B cell (primary cell): ENCODE measurements at regions not wholly inside any gene's neighbourhood (a gene's known extent, or its start where the extent isn't known, plus 50 kb on each side); places are given as distances from the start of the nearest gene placed in this dataset.

Source experiments
- ATAC-seq: fragments of 200-7000 bp; cut with Tn5 transposase; one replicate; pipeline ENCODE4 v1.10.0; 2021; ENCODE audit warnings: low read depth, mild to moderate bottlenecking, moderate number of reproducible peaks, moderate library complexity
- CTCF ChIA-PET: fragments of 350-600 bp; sonication (Branson Sonifier 250); formaldehyde crosslinking; loops from one replicate; lab custom pipeline; 2021; ENCODE audit warnings: antibody characterized with exemption, inconsistent platforms; lab: Charles Lee
- POLR2A ChIA-PET: fragments of 350-600 bp; sonication (Branson Sonifier 250); formaldehyde crosslinking; loops from one replicate; lab custom pipeline; 2021; ENCODE audit warnings: antibody characterized with exemption; lab: Charles Lee
- DNase-seq: peaks from one replicate; pipeline ENCODE4 v3.0.0; 2013
- H2AFZ ChIP-seq: 2 replicates; pipeline ENCODE4 v1.6.1; 2012; ENCODE audit warnings: mild to moderate bottlenecking, low read depth, low read length; ENCODE audit not compliant: insufficient read depth, poor library complexity, severe bottlenecking
- H3K27ac ChIP-seq, 2 donors: 1 replicate in 1 of 2; 2 replicates in 1 of 2; pipeline ENCODE4 v1.5.1; 2012 to 2013; ENCODE audit warnings: low read length in 2 of 2, mild to moderate bottlenecking in 2 of 2, moderate library complexity in 1 of 2
- H3K27me3 ChIP-seq, 4 experiments: fragments of 200-600 bp in 1 of 4; sonication (generic) in 1 of 4; replicated peaks in 1 of 4; 1 replicate in 2 of 4; 2 replicates in 2 of 4; pipeline versions ENCODE4 v1.6.1 to v1.7.0; 2013 to 2016; ENCODE audit warnings: low read length in 3 of 4, mild to moderate bottlenecking in 2 of 4, mixed read lengths in 1 of 4, moderate library complexity in 1 of 4; ENCODE audit not compliant: insufficient read depth in 4 of 4, control insufficient read depth in 3 of 4; ENCODE audit errors: control extremely low read depth in 1 of 4
- H3K36me3 ChIP-seq, 2 experiments: replicated peaks in 1 of 2; 1 replicate in 1 of 2; 2 replicates in 1 of 2; pipeline versions ENCODE4 v1.6.1 to v1.7.1; 2013; ENCODE audit warnings: low read length in 1 of 2; ENCODE audit not compliant: insufficient read depth in 2 of 2, control insufficient read depth in 1 of 2; ENCODE audit errors: control extremely low read depth in 1 of 2, extremely low read depth in 1 of 2
- H3K4me1 ChIP-seq, 2 donors: fragments of 200-600 bp in 1 of 2; sonication (generic) in 1 of 2; 1 replicate in 1 of 2; 2 replicates in 1 of 2; pipeline versions ENCODE4 v1.5.1 to v1.6.1; 2013 to 2017; ENCODE audit warnings: low read length in 2 of 2; ENCODE audit not compliant: control insufficient read depth in 2 of 2, insufficient read depth in 2 of 2
- H3K4me2 ChIP-seq: replicated peaks from 2 replicates; pipeline ENCODE3; 2012; ENCODE audit warnings: mild to moderate bottlenecking, low read depth, low read length; ENCODE audit not compliant: poor library complexity, severe bottlenecking
- H3K4me3 ChIP-seq, 5 experiments: fragments of 200-600 bp in 1 of 5; sonication (generic) in 1 of 5; 1 replicate in 3 of 5; 2 replicates in 2 of 5; pipeline versions ENCODE4 v1.5.1 to v1.7.0; 2011 to 2016; ENCODE audit warnings: low read length in 4 of 5, mild to moderate bottlenecking in 4 of 5, low read depth in 2 of 5, control low read depth in 1 of 5, moderate library complexity in 1 of 5; ENCODE audit not compliant: insufficient read depth in 1 of 5; ENCODE audit errors: control extremely low read depth in 1 of 5, extremely low read depth in 1 of 5
- H3K79me2 ChIP-seq: fragments of 200-600 bp; sonication (generic); one replicate; pipeline ENCODE4 v1.6.0; 2016; ENCODE audit warnings: low read length; ENCODE audit not compliant: control insufficient read depth, insufficient read depth
- H3K9ac ChIP-seq: fragments of 200-600 bp; sonication (generic); 2 replicates; pipeline ENCODE4 v1.6.1; 2017; ENCODE audit warnings: mild to moderate bottlenecking, low read length, moderate library complexity
- H3K9me3 ChIP-seq, 3 donors: one replicate each; pipeline versions ENCODE4 v1.6.1 to v1.7.1; 2013; ENCODE audit warnings: low read length in 2 of 3; ENCODE audit not compliant: control insufficient read depth in 2 of 3, insufficient read depth in 1 of 3; ENCODE audit errors: control extremely low read depth in 1 of 3
- H4K20me1 ChIP-seq: 2 replicates; pipeline ENCODE4 v1.6.0; 2012; ENCODE audit warnings: mild to moderate bottlenecking, low read length; ENCODE audit not compliant: insufficient read depth, control insufficient read depth, poor library complexity, severe bottlenecking
- H3K27ac Mint-ChIP-seq: one replicate; pipeline ENCODE4 v1.8.0; 2021; ENCODE audit warnings: mixed read lengths
- H3K27me3 Mint-ChIP-seq: one replicate; pipeline ENCODE4 v1.8.0; 2021; ENCODE audit warnings: mixed read lengths
- H3K4me1 Mint-ChIP-seq: one replicate; pipeline ENCODE4 v1.8.0; 2021; ENCODE audit warnings: mixed read lengths
- H3K4me3 Mint-ChIP-seq: one replicate; pipeline ENCODE4 v1.8.0; 2021; ENCODE audit warnings: mixed read lengths
- H3K9me3 Mint-ChIP-seq: one replicate; pipeline ENCODE4 v1.8.0; 2022; ENCODE audit warnings: mixed read lengths; ENCODE audit not compliant: insufficient read depth
- CTCF ChIP-seq: fragments of 200-600 bp; IDR thresholded peaks from one replicate; pipeline ENCODE4 v1.8.0; 2022; ENCODE audit warnings: antibody characterized with exemption, mild to moderate bottlenecking
- EZH2 ChIP-seq: IDR thresholded peaks from 2 replicates; pipeline ENCODE4 v1.6.1; 2012; ENCODE audit warnings: borderline replicate concordance, low read depth, mild to moderate bottlenecking, moderate library complexity, low read length; ENCODE audit not compliant: insufficient read depth, poor library complexity, severe bottlenecking
- WGBS: methylation state at CpG from one replicate; pipeline ENCODE4 v1.1.5; 2013; ENCODE audit warnings: missing lambda C conversion rate; ENCODE audit not compliant: insufficient coverage; 5-methylcytosine and 5-hydroxymethylcytosine counted together
- intact Hi-C: fragments of 100-400 bp; cut with micrococcal nuclease; formaldehyde crosslinking; loops from one replicate; pipeline ENCODE4 v1.10.0; 2022

- no peaks in the 10 kb centered on the region for H3K27me3 ChIP-seq
- ChIA-PET CTCF (no interaction called here), POLR2A (no interaction called here)
- ATAC-seq = no peak
- no peaks in the 10 kb centered on the region for H3K4me1 Mint-ChIP-seq
- no peak overlapping the region for H2AFZ ChIP-seq
- H3K9ac ChIP-seq = no peak overlapping the region
- no peak overlapping the region for H3K27ac Mint-ChIP-seq
- WGBS = no CpG with 5 or more reads among the region's 3 CpGs
- H3K4me3 Mint-ChIP-seq = no peak overlapping the region
- no peaks in the 10 kb centered on the region for H3K4me1 ChIP-seq
- H3K79me2 ChIP-seq = no peaks in the 10 kb centered on the region
- TF ChIP-seq CTCF (no peak), EZH2 (no peak)
- no peaks in the 10 kb centered on the region for H3K36me3 ChIP-seq
- no peaks in the 10 kb centered on the region for H4K20me1 ChIP-seq
- H3K4me3 ChIP-seq = no peak overlapping the region
- H3K9me3 Mint-ChIP-seq = no peaks in the 10 kb centered on the region
- H3K4me2 ChIP-seq = no peak overlapping the region
- intact Hi-C loops = no loop called here
- no peak for DNase-seq
- H3K9me3 ChIP-seq = no peaks in the 10 kb centered on the region
- H3K27ac ChIP-seq = no peak overlapping the region
- H3K27me3 Mint-ChIP-seq = no peaks in the 10 kb centered on the region
Observed at GRCh38 chr4:125096662-125097061, 218.1 kb upstream of the FAT4 start.

GRCh38 chr4:125091541-125091940 lies 223.2 kb upstream of the FAT4 start:
- no peak overlapping the region for H3K4me2 ChIP-seq
- H3K36me3 ChIP-seq = no peaks in the 10 kb centered on the region
- no peaks in the 10 kb centered on the region for H4K20me1 ChIP-seq
- Mint-ChIP-seq H3K27me3 (no peaks in the 10 kb centered on the region), H3K27ac (no peak overlapping the region), H3K4me3 (no peak overlapping the region), H3K4me1 (no peaks in the 10 kb centered on the region), H3K9me3 (no peaks in the 10 kb centered on the region)
- POLR2A ChIA-PET = no interaction called here
- no peaks in the 10 kb centered on the region for H3K4me1 ChIP-seq
- TF ChIP-seq EZH2 (no peak), CTCF (no peak)
- CTCF ChIA-PET = no interaction called here
- ATAC-seq (no peak), DNase-seq (no peak)
- H3K79me2 ChIP-seq = no peaks in the 10 kb centered on the region
- no peak overlapping the region for H3K9ac ChIP-seq
- H3K27ac ChIP-seq = no peak overlapping the region
- H3K4me3 ChIP-seq = no peak overlapping the region
- H3K27me3 ChIP-seq = no peaks in the 10 kb centered on the region
- no peaks in the 10 kb centered on the region for H3K9me3 ChIP-seq
- no peak overlapping the region for H2AFZ ChIP-seq
- intact Hi-C loops = no loop called here
- no CpG with 5 or more reads among the region's 4 CpGs for WGBS
